ENCODE measurements at regions not wholly inside any gene's neighbourhood (a gene's known extent, or its start where the extent isn't known, plus 50 kb on each side); places are given as distances from the start of the nearest gene placed in this dataset.

DNA sequence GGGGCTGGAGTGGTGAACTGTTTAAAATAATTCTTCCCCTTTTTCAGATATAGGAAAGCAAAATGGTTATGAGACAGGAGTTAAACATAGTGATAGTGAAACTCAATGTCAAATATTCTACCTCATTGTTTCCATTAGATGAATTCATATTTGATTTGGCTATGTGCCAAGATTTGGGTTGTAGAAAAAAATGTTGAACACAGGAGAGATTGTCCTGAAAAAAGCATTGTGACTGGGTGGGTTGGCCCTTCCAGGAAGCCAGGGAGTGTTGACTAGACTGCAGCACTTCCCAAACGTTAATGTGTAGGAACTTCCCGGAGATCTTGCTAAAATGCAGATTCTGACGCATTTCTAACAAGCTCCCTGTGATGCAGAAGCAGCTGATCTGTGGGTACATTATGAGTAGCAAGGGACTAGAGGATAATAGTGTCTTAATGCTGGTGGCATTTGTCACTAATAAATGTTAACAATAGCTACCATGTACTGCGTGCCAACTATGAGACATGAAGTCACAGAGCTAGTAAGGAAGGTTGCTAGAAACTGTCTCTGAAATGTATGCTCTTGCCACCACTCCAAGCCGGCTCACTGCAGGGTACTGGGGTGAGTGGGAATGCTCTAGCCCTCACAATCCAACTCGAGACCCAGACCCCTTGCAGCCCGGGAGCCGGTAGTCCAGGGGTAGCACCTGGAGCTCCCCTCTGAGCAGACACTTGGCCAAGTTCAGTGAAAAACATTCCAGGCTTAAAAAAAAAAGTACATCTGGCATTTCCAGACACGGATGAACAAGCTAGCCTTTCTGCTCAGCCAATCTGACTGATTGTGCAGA is 120.6 kb downstream of the CD47 start:
- DNase-seq (ENCODE audit: low read depth) = no peak

DNA sequence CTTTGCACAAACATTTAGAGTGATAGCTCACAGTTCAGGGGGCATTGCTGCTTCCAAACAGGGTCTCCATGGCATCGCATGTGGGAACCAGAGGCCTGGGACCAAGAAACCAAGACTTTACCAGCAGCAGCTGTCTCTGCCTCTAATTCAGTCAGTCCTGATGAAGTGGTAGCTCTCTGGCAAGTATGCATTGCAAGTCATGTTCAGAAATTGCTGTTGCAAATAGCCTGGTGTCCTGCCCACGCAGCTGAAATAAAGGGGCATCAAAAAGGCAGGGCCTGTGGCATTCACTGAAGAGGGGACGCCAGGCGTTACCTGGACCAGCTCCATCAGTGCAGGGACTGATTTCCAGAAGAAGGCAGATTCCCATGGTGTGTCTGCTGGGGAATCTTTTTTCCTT is 121.3 kb downstream of the CD47 start:
- DNase-seq (ENCODE audit: low read depth) = no peak

GRCh38 chr3:107966276-107966675 is 124.6 kb downstream of the CD47 start:
- DNase-seq (ENCODE audit: low read depth) = no peak

DNA sequence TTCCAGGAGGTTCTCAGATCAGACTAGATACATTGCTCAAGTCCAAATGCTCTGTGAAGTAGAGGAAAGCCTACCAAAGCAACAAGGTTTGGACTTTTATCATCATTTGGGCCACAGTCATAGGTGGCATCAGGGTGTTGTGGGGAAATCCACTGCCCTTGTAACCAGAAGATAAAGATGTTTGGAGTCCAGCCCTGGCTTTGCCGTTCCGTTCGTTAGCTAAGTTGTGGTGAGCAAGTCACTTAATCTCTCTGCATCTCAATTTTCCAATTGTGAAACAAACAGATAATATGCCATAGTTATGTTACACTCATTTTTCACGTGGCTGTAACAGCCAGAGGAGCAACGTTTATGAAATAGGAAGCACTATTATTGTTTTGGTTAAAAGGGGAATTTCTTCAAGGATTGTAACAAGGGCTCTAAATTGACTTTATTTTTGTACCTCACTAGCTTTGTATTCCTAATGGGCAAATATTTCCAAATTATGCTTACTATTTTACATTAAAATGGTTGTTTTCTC is 125.6 kb downstream of the CD47 start:
- no peak for DNase-seq (ENCODE audit: low read depth)

DNA sequence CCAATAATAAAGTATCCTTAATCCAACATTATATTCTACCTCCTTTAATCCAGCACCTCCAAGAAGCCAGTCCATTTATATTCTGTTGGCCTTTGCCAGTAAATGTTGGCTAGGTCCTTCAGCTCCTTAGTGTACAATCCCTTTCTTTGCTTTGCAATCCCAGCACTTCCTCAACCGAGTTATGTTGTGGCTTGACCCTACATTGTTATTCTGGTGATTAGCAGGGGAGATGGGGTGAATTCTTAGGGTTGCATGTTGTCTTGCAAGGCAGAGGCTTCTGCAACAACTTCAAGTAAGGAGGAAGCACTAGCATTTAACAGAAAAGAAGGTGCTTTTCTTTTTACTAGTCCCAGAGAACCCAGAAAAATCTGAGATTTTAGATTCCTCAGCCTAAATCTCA is 127.2 kb downstream of the CD47 start:
- DNase-seq (ENCODE audit: low read depth) = no peak

DNA sequence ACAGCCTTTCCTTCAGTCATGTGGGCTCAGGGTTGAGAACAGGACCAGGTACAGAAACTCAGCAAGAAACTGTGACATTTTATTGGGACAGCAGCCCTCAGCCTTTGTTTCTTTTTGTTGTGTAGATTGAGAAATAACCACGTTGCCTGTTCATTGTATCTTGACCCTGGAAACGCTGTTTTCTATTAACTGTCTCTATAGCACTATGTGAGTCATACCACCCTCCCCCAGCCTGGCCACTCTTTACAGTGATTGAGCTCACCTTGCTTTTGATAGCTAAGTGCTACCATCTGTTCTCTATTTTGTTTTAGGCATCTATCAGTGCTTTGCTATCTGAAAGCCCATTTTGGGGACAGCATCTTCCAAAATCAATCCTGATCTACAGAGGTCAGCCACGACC is 127.9 kb downstream of the CD47 start:
- DNase-seq (ENCODE audit: low read depth) = peak; percentile 65

DNA sequence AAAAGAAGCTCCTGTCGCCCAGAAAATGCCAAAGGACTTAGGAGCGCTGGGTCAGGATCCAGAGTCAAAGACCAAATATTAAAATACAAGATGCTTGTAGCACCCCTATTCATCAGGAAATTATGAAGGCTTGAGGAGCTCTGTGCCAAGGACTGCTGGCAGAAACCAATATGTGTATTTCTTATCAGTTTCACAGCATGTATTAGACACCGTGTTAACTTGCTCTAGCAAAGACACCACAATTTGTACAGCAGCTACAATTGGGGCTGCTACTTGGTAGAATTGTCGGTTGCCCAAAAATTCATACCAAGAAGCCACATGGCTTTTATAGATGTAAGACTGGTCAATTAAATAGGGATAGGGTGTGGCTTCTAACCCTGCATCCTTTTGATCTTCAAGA is 128.8 kb downstream of the CD47 start:
- DNase-seq (ENCODE audit: low read depth) = no peak

GRCh38 chr3:107959550-107960154 is 131.2 kb downstream of the CD47 start:
- no peak for DNase-seq (ENCODE audit: low read depth)

GRCh38 chr3:107958146-107958545 is 132.7 kb downstream of the CD47 start:
- DNase-seq (ENCODE audit: low read depth) = no peak

DNA sequence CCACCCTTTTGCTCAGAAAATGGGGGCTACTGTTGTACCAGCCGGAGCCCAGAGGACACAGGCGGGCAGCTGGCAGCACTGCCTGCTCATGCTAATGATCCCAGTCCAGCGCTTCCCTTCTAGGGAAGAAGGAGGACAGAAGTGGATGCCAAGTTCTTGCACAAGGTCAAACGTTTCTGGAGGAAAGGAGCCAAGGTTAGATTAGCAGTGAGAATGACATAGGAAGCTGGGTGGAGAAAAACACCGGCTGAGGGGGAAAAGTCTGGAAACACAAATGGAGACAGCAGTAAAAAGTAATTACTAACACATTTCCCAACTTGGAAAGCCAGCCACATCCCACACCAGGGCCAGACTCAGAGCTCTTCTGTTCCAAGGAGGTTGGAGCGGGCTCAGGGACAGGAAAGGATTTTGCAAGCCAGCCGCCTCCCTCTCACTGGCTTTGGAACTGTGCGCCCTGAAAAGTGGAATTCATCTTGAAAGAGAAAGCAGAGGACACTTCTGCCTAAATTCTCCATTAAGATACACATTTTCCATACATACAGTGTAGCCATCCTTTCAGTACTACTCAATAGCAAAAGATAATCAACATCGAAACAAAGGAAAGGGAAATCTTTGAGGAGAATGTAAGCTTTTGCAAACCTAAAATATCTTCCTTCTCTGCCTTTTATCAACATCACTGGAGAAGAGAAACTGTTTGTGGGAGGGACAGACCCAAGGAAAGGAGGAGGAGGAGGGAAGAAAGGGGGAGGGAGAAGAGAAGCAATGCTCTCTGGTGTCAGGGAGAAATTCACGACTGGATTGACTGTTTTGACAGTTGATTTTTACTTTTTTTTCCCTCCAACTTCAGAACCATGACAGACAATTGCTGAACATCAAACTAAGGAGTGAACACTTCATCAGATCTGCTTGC is 133.6 kb downstream of the CD47 start:
- peak; percentile 81 for DNase-seq (ENCODE audit: low read depth)

GRCh38 chr3:107954845-107955244 is 136.0 kb downstream of the CD47 start:
- no peak for DNase-seq (ENCODE audit: low read depth)

DNA sequence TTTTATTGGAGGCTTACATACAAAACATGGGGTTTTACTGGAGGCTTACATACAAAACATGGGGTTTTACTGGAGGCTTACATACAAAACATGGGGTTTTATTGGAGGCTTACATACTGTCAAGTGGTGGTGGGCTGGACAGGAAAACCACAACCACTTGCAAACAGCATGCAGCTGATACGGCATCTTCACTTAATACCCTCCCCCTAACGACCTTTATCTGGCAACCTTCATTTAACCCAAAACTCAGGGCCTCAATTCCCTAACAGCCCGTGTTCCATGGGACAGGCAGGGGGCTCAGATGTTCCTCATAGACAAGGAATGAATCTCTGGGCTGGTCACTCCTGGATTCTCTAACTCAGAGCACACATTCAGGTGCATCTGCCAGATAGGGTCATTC is 137.1 kb downstream of the CD47 start:
- no peak for DNase-seq (ENCODE audit: low read depth)

DNA sequence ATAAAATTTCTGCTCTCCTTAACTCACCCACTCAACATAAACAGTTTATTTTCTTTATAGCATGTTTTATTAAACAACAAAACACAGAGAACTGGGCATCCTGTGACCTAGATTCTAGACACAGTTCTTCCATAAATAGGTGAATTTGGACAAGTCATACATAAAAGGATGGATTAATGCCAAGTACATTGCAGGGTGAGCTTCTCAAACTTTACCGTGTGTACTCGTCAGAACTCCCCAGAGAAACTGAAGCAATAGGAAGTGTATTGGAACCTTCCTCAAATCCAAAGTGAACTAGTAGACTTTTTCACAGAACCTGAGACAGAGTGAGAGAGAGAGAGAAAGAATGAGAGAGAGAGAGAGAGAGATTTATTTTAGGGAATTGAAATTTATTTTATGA is 139.7 kb downstream of the CD47 start:
- DNase-seq (ENCODE audit: low read depth) = no peak

- no peak for DNase-seq (ENCODE audit: low read depth)
Measured at GRCh38 chr3:107950417-107950816, 140.4 kb downstream of the CD47 start.

GRCh38 chr3:107949394-107949970 is 141.3 kb downstream of the CD47 start:
- no peak for DNase-seq (ENCODE audit: low read depth)

DNA sequence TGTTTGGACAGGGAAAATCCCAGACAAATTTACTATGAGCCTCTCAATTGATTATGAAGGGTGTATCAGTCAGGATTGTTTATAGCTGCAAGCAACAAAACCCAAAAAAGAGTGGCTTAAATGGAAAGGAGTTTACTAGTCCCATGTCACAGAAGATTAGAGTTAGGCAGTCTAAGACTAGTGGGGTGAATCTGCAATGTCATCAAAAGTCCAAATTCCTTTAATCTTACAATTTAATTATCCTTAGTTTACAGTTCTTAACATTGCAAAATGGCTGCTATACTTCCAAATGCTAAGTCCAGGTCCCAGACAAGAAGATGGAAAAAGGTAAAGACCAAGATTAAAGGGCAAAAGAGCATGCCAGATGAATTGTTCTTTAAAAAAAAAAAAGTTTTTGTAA is 143.6 kb downstream of the CD47 start:
- DNase-seq (ENCODE audit: low read depth) = no peak

- DNase-seq (ENCODE audit: low read depth) = no peak
Measured at GRCh38 chr3:107946700-107947099, 144.1 kb downstream of the CD47 start.

DNA sequence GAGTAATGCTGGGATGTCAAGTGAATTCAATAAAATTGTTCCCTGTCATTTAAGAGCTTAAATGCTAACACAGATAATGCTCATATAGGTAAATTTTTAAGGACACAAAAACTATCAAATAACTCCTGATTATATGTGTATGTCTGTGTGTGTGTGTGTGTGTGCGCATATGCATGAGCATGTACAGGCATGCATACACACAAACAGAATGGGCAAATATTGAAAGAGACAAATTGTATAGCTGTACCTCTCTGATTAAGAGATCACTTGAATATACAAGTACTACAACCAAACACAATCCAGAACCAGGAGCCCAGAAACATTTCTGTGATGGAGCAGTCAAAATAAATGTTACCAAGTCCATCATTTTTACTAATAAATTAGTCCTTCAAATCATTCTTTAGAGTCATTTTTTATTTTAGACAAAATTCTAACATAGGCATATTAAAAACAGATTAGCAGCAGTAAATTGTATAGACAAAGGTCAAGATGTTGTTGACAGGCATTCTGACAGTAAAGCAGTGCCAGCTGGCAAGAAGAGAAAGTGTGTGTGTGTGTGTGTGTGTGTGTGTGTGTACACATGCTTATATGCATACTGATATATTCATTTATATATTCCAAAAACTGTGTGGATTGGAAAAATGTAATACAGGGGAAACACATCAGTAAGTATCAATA is 145.3 kb downstream of the CD47 start:
- DNase-seq (ENCODE audit: low read depth) = no peak

DNA sequence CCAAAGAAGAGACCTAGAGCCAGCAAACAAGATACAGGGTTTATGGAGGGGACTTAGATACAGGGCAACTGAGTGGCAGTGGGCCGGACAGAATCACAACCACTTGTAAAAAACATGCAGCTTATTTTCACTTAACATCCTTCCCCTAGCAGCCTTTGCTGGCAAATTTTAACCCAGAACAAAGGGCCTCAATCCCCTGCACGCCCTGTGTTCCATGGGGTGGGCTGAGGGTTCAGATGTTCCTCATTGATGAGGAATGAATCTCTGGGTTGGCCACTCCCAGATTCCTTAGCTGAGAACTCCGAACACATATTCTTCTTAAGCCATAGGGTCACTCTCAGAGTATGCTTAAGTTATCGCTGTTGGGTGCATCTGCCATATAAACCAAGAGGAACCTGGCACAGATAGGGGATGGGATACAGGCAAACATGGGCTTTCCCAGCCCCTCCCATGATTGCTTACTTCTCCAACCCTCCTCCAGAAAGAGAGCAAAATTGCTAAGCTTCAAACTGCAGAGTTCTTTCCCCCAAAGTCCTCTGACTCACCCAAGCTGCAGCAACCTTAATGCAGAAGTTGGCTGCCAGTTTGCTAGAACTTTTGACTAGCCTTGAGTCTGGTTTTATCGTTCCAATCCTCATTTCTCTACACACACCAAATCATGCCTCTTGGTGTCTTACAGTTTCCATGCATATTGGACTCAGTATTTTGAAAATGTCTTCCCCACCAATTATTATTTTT is 146.9 kb downstream of the CD47 start:
- peak; percentile 33 for DNase-seq (ENCODE audit: low read depth)

DNA sequence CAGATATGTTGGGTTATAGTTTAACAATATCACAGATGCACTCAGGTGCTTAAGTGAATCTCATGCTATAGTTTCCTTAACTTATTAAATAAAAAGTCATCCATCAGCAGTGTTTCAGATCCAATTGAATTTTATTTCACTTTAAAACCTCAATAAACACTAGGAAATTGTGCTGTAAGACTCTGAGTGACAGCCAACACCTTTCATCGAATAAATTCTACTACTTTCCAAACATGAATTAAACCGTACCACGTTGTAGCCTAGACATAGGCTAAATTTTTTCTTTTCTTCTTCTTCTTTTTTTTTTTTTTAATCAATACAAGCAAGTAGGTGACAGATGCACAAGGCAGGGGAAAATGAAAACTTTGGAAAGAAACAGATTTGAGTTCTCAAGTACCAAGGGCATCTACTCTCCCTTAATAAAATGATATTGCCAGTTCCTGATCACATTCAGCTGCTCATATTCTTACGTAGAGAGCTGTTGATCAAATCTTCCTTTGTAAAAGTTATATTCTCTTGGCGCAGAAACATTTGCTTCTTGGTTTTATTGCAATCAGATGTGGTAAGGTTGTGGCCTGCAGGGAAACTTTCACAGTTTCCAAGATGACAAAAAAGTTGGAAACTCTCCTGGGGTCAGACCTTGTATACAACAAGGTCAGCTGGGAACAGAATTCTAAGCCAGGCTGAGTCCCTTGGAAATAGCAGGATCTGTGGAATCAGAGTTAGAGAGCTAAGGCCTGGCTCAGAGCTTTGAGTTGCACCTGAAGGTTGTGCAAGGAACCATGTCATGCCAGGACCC is 147.7 kb downstream of the CD47 start:
- no peak for DNase-seq (ENCODE audit: low read depth)
